Endodermal cell (in vitro differentiated cells): ENCODE measurements at regions not wholly inside any gene's neighbourhood (a gene's known extent, or its start where the extent isn't known, plus 50 kb on each side); places are given as distances from the start of the nearest gene placed in this dataset.

Source experiments
- DNase-seq: peaks from one replicate; pipeline ENCODE4 v3.0.0-alpha.2; 2017
- H3K27ac ChIP-seq: 2 replicates; pipeline ENCODE4 v1.5.1; 2013; ENCODE audit warnings: mild to moderate bottlenecking, low read depth, low read length, moderate library complexity
- H3K27me3 ChIP-seq: 2 replicates; pipeline ENCODE4 v1.6.1; 2013; ENCODE audit warnings: mild to moderate bottlenecking, low read length, moderate library complexity; ENCODE audit not compliant: insufficient read depth, control insufficient read depth, poor library complexity, severe bottlenecking
- H3K36me3 ChIP-seq: 2 replicates; pipeline ENCODE4 v1.7.0; 2013; ENCODE audit warnings: mild to moderate bottlenecking, low read length, moderate library complexity; ENCODE audit not compliant: control insufficient read depth, insufficient read depth
- H3K4me1 ChIP-seq: one replicate; pipeline ENCODE4 v1.7.0; 2013; ENCODE audit warnings: low read length; ENCODE audit not compliant: control insufficient read depth, insufficient read depth
- H3K4me3 ChIP-seq: 2 replicates; pipeline ENCODE4 v1.5.1; 2013; ENCODE audit warnings: mild to moderate bottlenecking, low read length, moderate library complexity
- H3K9ac ChIP-seq: 2 replicates; pipeline ENCODE4 v1.6.1; 2013; ENCODE audit warnings: mild to moderate bottlenecking, low read length, moderate library complexity; ENCODE audit not compliant: poor library complexity, severe bottlenecking; ENCODE audit errors: extremely low read depth
- H3K9me3 ChIP-seq: 2 replicates; pipeline ENCODE4 v1.6.1; 2013; ENCODE audit warnings: mild to moderate bottlenecking, low read length, moderate library complexity; ENCODE audit not compliant: control insufficient read depth
- H3K27ac Mint-ChIP-seq: 2 replicates; pipeline ENCODE4 v1.8.0; 2020; ENCODE audit warnings: mixed read lengths
- H3K27me3 Mint-ChIP-seq: 2 replicates; pipeline ENCODE4 v1.8.0; 2021; ENCODE audit warnings: mild to moderate bottlenecking, mixed read lengths; ENCODE audit not compliant: insufficient read depth
- H3K36me3 Mint-ChIP-seq: 2 replicates; pipeline ENCODE4 v1.8.0; 2020; ENCODE audit warnings: low read depth, mixed read lengths
- H3K4me1 Mint-ChIP-seq: 2 replicates; pipeline ENCODE4 v1.8.0; 2020; ENCODE audit warnings: mixed read lengths
- H3K4me3 Mint-ChIP-seq: 2 replicates; pipeline ENCODE4 v1.8.0; 2020; ENCODE audit warnings: mild to moderate bottlenecking, moderate library complexity, mixed read lengths
- H3K9me3 Mint-ChIP-seq: 2 replicates; pipeline ENCODE4 v1.8.0; 2020; ENCODE audit warnings: mild to moderate bottlenecking, mixed read lengths
- WGBS, 2 experiments: methylation state at CpG; one replicate each; pipeline versions ENCODE4 v1.1.5 to v1.1.7; 2013; ENCODE audit warnings: missing lambda C conversion rate in 2 of 2, mixed read lengths in 1 of 2; ENCODE audit not compliant: insufficient coverage in 1 of 2, insufficient read length in 1 of 2; 5-methylcytosine and 5-hydroxymethylcytosine counted together
- TF ChIP-seq, protein P1 (sequence below): fragments of 200-600 bp; sonication (generic); conservative IDR thresholded peaks from 2 replicates; pipeline ENCODE4 v1.5.0; 2021; ENCODE audit warnings: antibody characterized with exemption, mild to moderate bottlenecking

DNA sequence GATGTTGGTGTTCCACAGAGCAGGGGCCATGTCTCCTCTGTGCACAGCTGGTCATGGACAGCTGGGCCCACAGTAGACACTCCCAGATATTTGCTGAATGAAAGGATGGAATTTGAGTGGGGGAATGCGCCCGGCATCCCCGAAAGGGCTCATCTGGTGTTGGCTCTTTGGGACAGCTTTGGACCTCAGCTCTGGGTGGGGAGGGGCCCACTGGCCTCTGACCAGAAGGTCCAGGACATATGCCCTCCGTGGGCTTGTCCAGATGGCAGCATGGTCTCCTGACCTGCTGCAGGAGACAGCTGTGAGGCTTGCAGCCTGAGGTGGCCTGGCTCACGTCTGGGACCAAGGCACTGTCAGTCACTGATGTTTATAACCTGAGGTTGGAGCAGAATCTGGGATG, 160.4 kb upstream of the AJAP1 start:
- Histone ChIP-seq H3K4me1 (no peaks in the 10 kb centered on the region), H3K4me3 (no peak overlapping the region), H3K27me3 (no peaks in the 10 kb centered on the region), H3K9me3 (no peaks in the 10 kb centered on the region), H3K27ac (no peak overlapping the region), H3K9ac (no peak overlapping the region), H3K36me3 (no peaks in the 10 kb centered on the region)
- DNase-seq = no peak
- no peak overlapping the region for H3K4me3 Mint-ChIP-seq
- H3K9me3 Mint-ChIP-seq = no peaks in the 10 kb centered on the region
- no peaks in the 10 kb centered on the region for H3K4me1 Mint-ChIP-seq
- TF ChIP-seq, protein P1, sequence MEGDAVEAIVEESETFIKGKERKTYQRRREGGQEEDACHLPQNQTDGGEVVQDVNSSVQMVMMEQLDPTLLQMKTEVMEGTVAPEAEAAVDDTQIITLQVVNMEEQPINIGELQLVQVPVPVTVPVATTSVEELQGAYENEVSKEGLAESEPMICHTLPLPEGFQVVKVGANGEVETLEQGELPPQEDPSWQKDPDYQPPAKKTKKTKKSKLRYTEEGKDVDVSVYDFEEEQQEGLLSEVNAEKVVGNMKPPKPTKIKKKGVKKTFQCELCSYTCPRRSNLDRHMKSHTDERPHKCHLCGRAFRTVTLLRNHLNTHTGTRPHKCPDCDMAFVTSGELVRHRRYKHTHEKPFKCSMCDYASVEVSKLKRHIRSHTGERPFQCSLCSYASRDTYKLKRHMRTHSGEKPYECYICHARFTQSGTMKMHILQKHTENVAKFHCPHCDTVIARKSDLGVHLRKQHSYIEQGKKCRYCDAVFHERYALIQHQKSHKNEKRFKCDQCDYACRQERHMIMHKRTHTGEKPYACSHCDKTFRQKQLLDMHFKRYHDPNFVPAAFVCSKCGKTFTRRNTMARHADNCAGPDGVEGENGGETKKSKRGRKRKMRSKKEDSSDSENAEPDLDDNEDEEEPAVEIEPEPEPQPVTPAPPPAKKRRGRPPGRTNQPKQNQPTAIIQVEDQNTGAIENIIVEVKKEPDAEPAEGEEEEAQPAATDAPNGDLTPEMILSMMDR = no peak
- 83 to 88% methylated on average over 4 to 5 of the region's 5 CpGs for WGBS, 2 experiments
- H3K27me3 Mint-ChIP-seq = peaks cover 2% of the 10 kb centered on the region
- H3K36me3 Mint-ChIP-seq = no peaks in the 10 kb centered on the region
- no peak overlapping the region for H3K27ac Mint-ChIP-seq

DNA sequence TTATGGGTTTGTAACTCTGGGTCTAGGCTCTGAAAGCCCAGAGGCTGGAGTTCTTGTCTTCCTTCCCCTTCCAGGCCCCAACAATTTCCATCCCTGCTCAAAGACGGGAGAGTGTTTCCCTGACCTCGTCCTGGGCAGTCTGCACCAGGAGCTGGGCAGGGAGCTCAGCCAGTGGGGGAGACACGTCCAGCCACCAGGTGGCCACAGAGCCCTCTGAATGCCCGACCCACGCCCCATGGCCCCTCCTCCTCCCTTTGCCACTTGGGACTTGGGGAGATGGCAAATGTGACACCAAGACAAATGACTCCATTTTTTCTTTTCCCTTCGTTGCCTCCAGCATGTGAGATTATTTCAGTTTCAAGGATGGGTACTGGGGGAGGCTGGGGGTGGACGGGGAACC, 159.9 kb upstream of the AJAP1 start:
- H3K4me3 Mint-ChIP-seq = no peak overlapping the region
- Histone ChIP-seq H3K4me3 (no peak overlapping the region), H3K9me3 (no peaks in the 10 kb centered on the region), H3K9ac (no peak overlapping the region), H3K27ac (no peak overlapping the region), H3K27me3 (no peaks in the 10 kb centered on the region), H3K36me3 (no peaks in the 10 kb centered on the region), H3K4me1 (no peaks in the 10 kb centered on the region)
- H3K9me3 Mint-ChIP-seq = no peaks in the 10 kb centered on the region
- no peak overlapping the region for H3K27ac Mint-ChIP-seq
- H3K27me3 Mint-ChIP-seq = peaks cover 2% of the 10 kb centered on the region
- H3K4me1 Mint-ChIP-seq = no peaks in the 10 kb centered on the region
- peak; percentile 73 for DNase-seq
- H3K36me3 Mint-ChIP-seq = no peaks in the 10 kb centered on the region
- 44 to 59% methylated on average over 4 to 7 of the region's 7 CpGs for WGBS, 2 experiments
- TF ChIP-seq, protein P1 = peak; percentile 68

DNA sequence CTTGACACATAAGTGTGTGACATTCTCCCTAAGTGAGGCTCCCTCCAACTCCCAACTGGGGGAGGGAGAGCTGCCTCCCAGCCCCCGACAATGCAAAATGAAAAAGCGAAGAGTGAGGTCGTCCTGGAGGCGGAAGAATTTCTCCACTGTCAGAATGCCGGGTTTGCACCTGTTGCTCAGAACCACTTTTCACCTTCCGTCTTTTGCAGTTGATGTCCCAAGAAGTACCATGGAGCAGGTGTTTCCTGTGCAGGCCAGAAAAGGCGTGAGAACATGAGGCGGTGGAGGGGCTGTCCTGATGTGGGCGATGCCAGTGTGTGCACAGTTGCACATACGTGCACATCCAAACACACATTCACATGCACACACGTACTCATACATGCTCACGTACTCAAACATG, 158.6 kb upstream of the AJAP1 start:
- H3K27me3 ChIP-seq = no peaks in the 10 kb centered on the region
- H3K36me3 ChIP-seq = no peaks in the 10 kb centered on the region
- H3K4me1 ChIP-seq = no peaks in the 10 kb centered on the region
- H3K9ac ChIP-seq = no peak overlapping the region
- H3K27ac ChIP-seq = no peak overlapping the region
- DNase-seq = no peak
- Mint-ChIP-seq H3K36me3 (no peaks in the 10 kb centered on the region), H3K4me3 (no peak overlapping the region), H3K27me3 (peaks cover 2% of the 10 kb centered on the region), H3K9me3 (no peaks in the 10 kb centered on the region), H3K4me1 (no peaks in the 10 kb centered on the region), H3K27ac (no peak overlapping the region)
- H3K4me3 ChIP-seq = no peak overlapping the region
- TF ChIP-seq, protein P1 = no peak
- WGBS, 2 experiments = 81 to 89% methylated on average over 10 to 12 of the region's 12 CpGs
- H3K9me3 ChIP-seq = no peaks in the 10 kb centered on the region
